HFF-Myc (cell line): ENCODE measurements at regions not wholly inside any gene's neighbourhood (a gene's known extent, or its start where the extent isn't known, plus 50 kb on each side); places are given as distances from the start of the nearest gene placed in this dataset.
A peak's percentile ranks its signal among the peaks of the same experiment; 100 is the strongest.

Experiments used
- DNase-seq: peaks from one replicate; pipeline ENCODE4 v3.0.0-alpha.2; 2011; ENCODE audit warnings: low read depth; ENCODE audit errors: extremely low read depth
- H3K4me3 ChIP-seq: replicated peaks from 2 replicates; pipeline ENCODE4 v1.5.1; 2011; ENCODE audit warnings: low read depth, mild to moderate bottlenecking, control low read depth, low read length
- TF ChIP-seq, protein P1 (sequence below): IDR thresholded peaks from 2 replicates; pipeline ENCODE4 v1.5.1; 2012; ENCODE audit warnings: mild to moderate bottlenecking, low read depth, low read length, control low read depth; ENCODE audit errors: missing control alignments

DNA sequence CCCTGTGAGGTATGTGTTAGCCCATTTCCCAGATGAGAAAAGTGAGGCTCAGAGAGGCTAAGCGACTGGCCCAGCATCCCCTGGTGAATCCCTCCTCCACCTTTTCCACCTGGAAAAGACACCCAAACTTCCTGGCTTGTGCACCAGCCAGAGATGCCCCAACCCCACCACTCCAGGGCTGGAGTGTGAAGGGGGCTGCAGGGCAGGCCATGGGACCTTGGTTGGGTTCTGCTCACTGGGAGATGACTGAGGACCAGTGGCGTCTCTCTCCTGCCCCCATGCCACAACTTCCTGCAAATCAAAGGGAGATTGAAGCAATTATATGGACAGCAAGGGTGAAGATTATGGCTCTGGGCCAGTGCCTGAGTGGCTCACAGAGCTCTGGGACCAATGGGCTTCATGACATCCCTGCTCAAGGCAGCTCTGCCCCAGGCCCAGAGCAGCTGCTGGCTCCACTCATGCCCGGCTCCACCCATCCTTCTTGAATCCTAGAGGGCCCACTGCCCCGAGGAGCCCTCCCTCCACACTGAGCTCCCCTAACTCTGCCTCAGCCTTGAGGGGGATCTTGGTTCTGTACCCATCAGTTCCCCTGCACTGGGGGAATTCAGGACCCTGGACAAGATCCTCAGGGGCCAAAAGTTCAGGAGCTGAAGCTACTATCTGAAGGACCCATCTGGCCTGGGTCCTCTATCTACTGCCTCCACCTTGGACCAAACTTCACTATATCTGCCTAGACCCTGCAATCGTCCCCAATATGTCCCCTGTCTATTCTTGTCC is 416.9 kb downstream of the PTPRU start:
- H3K4me3 ChIP-seq, result no peak overlapping the region
- no peak for DNase-seq
- TF ChIP-seq, protein P1, sequence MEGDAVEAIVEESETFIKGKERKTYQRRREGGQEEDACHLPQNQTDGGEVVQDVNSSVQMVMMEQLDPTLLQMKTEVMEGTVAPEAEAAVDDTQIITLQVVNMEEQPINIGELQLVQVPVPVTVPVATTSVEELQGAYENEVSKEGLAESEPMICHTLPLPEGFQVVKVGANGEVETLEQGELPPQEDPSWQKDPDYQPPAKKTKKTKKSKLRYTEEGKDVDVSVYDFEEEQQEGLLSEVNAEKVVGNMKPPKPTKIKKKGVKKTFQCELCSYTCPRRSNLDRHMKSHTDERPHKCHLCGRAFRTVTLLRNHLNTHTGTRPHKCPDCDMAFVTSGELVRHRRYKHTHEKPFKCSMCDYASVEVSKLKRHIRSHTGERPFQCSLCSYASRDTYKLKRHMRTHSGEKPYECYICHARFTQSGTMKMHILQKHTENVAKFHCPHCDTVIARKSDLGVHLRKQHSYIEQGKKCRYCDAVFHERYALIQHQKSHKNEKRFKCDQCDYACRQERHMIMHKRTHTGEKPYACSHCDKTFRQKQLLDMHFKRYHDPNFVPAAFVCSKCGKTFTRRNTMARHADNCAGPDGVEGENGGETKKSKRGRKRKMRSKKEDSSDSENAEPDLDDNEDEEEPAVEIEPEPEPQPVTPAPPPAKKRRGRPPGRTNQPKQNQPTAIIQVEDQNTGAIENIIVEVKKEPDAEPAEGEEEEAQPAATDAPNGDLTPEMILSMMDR, result no peak

DNA sequence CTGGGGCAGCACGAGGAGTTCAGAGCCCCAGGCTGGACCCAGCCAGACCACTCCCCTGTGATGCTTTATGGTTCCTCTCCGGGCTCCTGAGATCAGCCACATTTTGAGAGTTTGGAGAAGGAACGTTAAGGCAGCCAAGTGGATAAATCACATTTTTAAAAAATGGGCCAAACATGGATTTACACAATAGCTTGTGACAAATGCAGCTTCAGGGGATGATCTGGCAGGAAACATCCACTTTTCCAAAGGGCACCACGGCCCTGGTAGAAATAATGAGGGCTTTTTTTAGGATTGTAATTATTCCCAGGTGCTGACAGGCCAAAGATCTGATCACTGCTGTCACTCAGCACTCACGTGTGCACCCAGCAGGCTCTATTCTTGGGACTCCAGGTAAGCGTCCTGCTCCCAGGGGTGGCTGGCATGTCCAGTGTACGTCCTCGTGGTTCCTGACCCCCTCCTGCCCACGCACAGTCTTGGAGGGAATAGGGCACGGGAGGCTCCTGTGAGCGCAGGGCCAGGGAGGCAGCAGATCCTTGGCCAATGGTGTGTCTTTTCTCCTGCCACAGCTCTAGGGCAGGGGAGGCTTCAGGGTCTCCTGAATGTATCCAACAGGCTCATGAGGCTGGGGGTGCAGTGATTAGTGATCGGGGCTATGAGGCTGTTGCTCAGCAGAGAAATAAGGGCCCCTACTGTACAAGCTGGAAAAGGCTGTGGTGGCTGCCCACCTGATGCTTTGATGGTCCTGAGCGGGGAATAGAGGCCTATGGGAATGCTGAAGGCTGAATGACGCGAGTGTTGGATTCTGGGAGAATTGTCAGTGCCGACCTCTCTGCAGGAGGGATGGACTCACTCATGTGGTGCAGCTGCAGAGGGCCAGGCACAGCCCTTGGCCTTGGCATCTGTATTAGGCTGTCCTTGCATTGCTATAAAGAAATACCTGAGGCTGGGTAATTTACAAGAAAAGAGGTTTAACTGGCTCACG is 415.7 kb downstream of the PTPRU start:
- no peak overlapping the region for H3K4me3 ChIP-seq
- TF ChIP-seq, protein P1, result no peak
- no peak for DNase-seq

- no peak for DNase-seq
- TF ChIP-seq, protein P1, result no peak
- no peak overlapping the region for H3K4me3 ChIP-seq
Observed at GRCh38 chr1:29651246-29651645, 414.9 kb downstream of the PTPRU start.

- no peak overlapping the region for H3K4me3 ChIP-seq
- TF ChIP-seq, protein P1, result no peak
- DNase-seq, result no peak
Observed at GRCh38 chr1:29650476-29650875, 414.2 kb downstream of the PTPRU start.

GRCh38 chr1:29650041-29650400 is 413.7 kb downstream of the PTPRU start:
- no peak for DNase-seq
- H3K4me3 ChIP-seq, result no peak overlapping the region
- TF ChIP-seq, protein P1, result no peak

DNA sequence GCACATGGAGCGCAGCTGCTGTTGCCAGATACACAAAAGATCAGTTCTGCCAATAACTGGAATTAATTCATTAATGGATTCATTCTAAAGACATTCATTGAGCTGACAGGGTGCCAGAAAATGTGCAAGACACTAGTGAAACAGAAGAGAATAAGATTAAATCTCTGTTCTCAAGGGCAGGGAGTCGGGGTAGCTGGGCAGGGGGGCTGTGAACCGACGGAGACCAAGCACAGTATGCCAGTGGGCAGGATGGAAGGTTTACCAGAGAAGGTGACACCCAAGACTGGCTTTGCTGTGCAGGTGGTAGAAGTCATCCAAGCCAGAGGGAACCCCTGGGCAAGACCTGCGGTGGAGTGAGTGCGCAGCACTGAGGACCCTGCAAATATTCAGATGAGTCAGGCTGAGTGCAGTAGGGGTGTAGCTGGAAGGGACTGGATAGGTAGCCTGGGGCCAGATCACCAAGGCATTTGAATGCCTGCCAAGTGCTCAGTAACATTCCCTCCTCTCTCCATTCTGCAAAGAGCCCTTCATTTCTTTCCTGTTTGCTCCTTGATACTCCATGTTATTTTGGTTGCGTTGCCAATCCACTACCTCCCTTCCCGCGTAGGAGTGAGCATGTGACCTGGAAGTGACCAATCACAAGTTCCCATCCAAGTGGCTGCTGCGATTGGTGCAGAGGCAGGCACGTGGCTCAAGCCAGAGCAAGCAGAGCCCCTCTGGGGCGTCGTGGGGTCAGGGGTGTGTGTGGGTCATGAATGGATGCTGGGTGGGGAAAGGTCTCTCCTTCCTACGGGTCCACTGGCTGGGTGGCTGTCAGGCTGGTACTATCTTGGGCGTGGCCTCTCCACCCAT is 413.1 kb downstream of the PTPRU start:
- TF ChIP-seq, protein P1, result no peak
- H3K4me3 ChIP-seq, result no peak overlapping the region
- peak; percentile 14 for DNase-seq
